ENCODE measurements at regions not wholly inside any gene's neighbourhood (a gene's known extent, or its start where the extent isn't known, plus 50 kb on each side); places are given as distances from the start of the nearest gene placed in this dataset.
"Not testable (repeated sequence)": the region's sequence is repeated elsewhere in the genome, so short reads cannot be mapped to it uniquely, and the experiment has no call there.

GRCh38 chr14:106459971-106460730, 933.8 kb downstream of the TMEM121 start:
- DNase-seq (ENCODE audit: low spot score) (no peak), ATAC-seq (no peak)

GRCh38 chr14:106460916-106461315, 934.5 kb downstream of the TMEM121 start:
- ATAC-seq (no peak), DNase-seq (ENCODE audit: low spot score) (no peak)

- not testable (repeated sequence) for DNase-seq (ENCODE audit: low spot score); ATAC-seq
Observed at GRCh38 chr14:106466483-106466882, 940.1 kb downstream of the TMEM121 start.

- not testable (repeated sequence) for ATAC-seq
Observed at GRCh38 chr14:106468869-106469268, 942.5 kb downstream of the TMEM121 start.

GRCh38 chr14:106470028-106470427, 943.6 kb downstream of the TMEM121 start:
- ATAC-seq; DNase-seq (ENCODE audit: low spot score): not testable (repeated sequence)

More at GRCh38 chr14:106468869-106469268, 942.5 kb downstream of the TMEM121 start:
- not testable (repeated sequence) for DNase-seq (ENCODE audit: low spot score)

GRCh38 chr14:106474261-106475028, 948.1 kb downstream of the TMEM121 start:
- ATAC-seq; DNase-seq (ENCODE audit: low spot score): not testable (repeated sequence)

- not testable (repeated sequence) for DNase-seq (ENCODE audit: low spot score); ATAC-seq
Observed at GRCh38 chr14:106475214-106475613, 948.8 kb downstream of the TMEM121 start.

- not testable (repeated sequence) for ATAC-seq; DNase-seq (ENCODE audit: low spot score)
Observed at GRCh38 chr14:106477600-106477999, 951.2 kb downstream of the TMEM121 start.

GRCh38 chr14:106480287-106480686, 953.9 kb downstream of the TMEM121 start:
- not testable (repeated sequence) for ATAC-seq

GRCh38 chr14:106482213-106482612, 955.8 kb downstream of the TMEM121 start:
- ATAC-seq; DNase-seq (ENCODE audit: low spot score): not testable (repeated sequence)

More at GRCh38 chr14:106480287-106480686, 953.9 kb downstream of the TMEM121 start:
- not testable (repeated sequence) for DNase-seq (ENCODE audit: low spot score)

- ATAC-seq (no peak), DNase-seq (ENCODE audit: low spot score) (no peak)
Observed at GRCh38 chr14:106487600-106487999, 961.2 kb downstream of the TMEM121 start.

GRCh38 chr14:106488291-106488690, 961.9 kb downstream of the TMEM121 start:
- DNase-seq (ENCODE audit: low spot score): no peak
- ATAC-seq: no peak

- ATAC-seq: no peak
Observed at GRCh38 chr14:106489112-106489881, 962.9 kb downstream of the TMEM121 start.

GRCh38 chr14:106490442-106490841, 964.1 kb downstream of the TMEM121 start:
- no peak for ATAC-seq
- no peak for DNase-seq (ENCODE audit: low spot score)

More at GRCh38 chr14:106489112-106489881, 962.9 kb downstream of the TMEM121 start:
- DNase-seq (ENCODE audit: low spot score): no peak

GRCh38 chr14:106491851-106492250, 965.5 kb downstream of the TMEM121 start:
- DNase-seq (ENCODE audit: low spot score): no peak
- ATAC-seq: no peak

GRCh38 chr14:106493962-106494823, 967.8 kb downstream of the TMEM121 start:
- DNase-seq (ENCODE audit: low spot score) (no peak), ATAC-seq (no peak)

- DNase-seq (ENCODE audit: low spot score) (no peak), ATAC-seq (no peak)
Observed at GRCh38 chr14:106500571-106500970, 974.2 kb downstream of the TMEM121 start.

- no peak for DNase-seq (ENCODE audit: low spot score)
- no peak for ATAC-seq
Observed at GRCh38 chr14:106501898-106502297, 975.5 kb downstream of the TMEM121 start.

GRCh38 chr14:106505366-106505765, 979.0 kb downstream of the TMEM121 start:
- ATAC-seq (no peak), DNase-seq (ENCODE audit: low spot score) (no peak)

- ATAC-seq (no peak), DNase-seq (ENCODE audit: low spot score) (no peak)
Observed at GRCh38 chr14:106506881-106507305, 980.5 kb downstream of the TMEM121 start.

All from left lobe of liver (tissue), 2 donors.